ENCODE measurements at regions not wholly inside any gene's neighbourhood (a gene's known extent, or its start where the extent isn't known, plus 50 kb on each side); places are given as distances from the start of the nearest gene placed in this dataset.

DNA sequence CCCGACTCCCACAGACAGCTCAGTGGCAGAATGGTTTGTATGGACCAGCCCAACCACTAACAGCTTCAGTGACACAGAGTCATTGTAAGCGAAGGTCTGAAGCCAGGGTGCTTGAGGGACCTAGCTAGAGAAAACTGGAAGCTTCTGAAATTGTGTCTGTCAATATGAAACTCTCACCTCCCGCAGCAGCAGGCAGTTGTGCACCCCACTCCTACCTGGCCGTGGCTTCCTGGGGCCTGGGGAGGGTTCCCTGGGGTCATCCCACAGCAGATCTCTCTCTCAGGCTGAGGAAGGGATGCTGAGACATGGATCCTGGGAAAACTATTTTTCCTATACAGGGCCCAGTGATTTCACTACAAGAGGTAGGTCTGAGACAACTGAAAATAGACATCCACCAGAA is 229.5 kb downstream of the TFCP2L1 start:
- Histone ChIP-seq H4K20me1 (ENCODE audit: control insufficient read depth, insufficient read depth) (no peaks in the 10 kb centered on the region), H3K36me3 (ENCODE audit: control insufficient read depth in 2 of 2, insufficient read depth in 2 of 2, low read length in 1 of 2) (no peaks in the 10 kb centered on the region), H3K4me1 (ENCODE audit: control insufficient read depth, insufficient read depth, low read length) (no peaks in the 10 kb centered on the region), H3K9ac (ENCODE audit: control insufficient read depth, insufficient read depth, low read length) (no peak overlapping the region), H3K9me3 (replicated peaks; ENCODE audit: control insufficient read depth, insufficient read depth, low read length) (no peaks in the 10 kb centered on the region), H3K4me3 (no peak overlapping the region), H3K27ac (ENCODE audit: control insufficient read depth, insufficient read depth) (no peak overlapping the region), H3K27me3 (replicated peaks in 1 of 2; ENCODE audit: control insufficient read depth in 2 of 2, insufficient read depth in 2 of 2, low read length in 1 of 2) (no peaks in the 10 kb centered on the region; a peak in 1 of 4 replicates), H3K79me2 (ENCODE audit: control insufficient read depth, insufficient read depth, low read length) (no peaks in the 10 kb centered on the region), H3K4me2 (ENCODE audit: control insufficient read depth, insufficient read depth) (no peak overlapping the region), H2AFZ (ENCODE audit: control insufficient read depth, low read depth, low read length) (no peak overlapping the region)
- ChIA-PET SMC1A (ENCODE audit: uncharacterized antibody, unreplicated experiment) (no interaction called here), POLR2A (no interaction called here), RAD21 (ENCODE audit: unreplicated experiment) (no interaction called here), CTCF (no interaction called here)
- WGBS (ENCODE audit: insufficient coverage, insufficient replicate concordance, low lambda C conversion rate, missing lambda C conversion rate): 9% methylated on average over 4 of the region's 4 CpGs
- BruUV-seq (replicated peaks): no TSS peak
- no peak for FAIRE-seq
- TF ChIP-seq, protein P1, sequence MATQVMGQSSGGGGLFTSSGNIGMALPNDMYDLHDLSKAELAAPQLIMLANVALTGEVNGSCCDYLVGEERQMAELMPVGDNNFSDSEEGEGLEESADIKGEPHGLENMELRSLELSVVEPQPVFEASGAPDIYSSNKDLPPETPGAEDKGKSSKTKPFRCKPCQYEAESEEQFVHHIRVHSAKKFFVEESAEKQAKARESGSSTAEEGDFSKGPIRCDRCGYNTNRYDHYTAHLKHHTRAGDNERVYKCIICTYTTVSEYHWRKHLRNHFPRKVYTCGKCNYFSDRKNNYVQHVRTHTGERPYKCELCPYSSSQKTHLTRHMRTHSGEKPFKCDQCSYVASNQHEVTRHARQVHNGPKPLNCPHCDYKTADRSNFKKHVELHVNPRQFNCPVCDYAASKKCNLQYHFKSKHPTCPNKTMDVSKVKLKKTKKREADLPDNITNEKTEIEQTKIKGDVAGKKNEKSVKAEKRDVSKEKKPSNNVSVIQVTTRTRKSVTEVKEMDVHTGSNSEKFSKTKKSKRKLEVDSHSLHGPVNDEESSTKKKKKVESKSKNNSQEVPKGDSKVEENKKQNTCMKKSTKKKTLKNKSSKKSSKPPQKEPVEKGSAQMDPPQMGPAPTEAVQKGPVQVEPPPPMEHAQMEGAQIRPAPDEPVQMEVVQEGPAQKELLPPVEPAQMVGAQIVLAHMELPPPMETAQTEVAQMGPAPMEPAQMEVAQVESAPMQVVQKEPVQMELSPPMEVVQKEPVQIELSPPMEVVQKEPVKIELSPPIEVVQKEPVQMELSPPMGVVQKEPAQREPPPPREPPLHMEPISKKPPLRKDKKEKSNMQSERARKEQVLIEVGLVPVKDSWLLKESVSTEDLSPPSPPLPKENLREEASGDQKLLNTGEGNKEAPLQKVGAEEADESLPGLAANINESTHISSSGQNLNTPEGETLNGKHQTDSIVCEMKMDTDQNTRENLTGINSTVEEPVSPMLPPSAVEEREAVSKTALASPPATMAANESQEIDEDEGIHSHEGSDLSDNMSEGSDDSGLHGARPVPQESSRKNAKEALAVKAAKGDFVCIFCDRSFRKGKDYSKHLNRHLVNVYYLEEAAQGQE (IDR thresholded peaks at IDR 0.05; ENCODE audit: low read depth, low read length): no peak
- TF ChIP-seq NFYB (IDR thresholded peaks at IDR 0.05; ENCODE audit: insufficient read depth, low read depth, low read length) (no peak), RAD21 (IDR thresholded peaks at IDR 0.05; ENCODE audit: insufficient read depth, low read depth, low read length) (no peak), YBX1 (IDR thresholded peaks at IDR 0.05) (no peak), BACH1 (IDR thresholded peaks at IDR 0.05; ENCODE audit: borderline replicate concordance) (no peak), NBN (IDR thresholded peaks at IDR 0.05) (no peak), JUND (IDR thresholded peaks at IDR 0.05; ENCODE audit: low read depth, low read length) (no peak), BRCA1 (IDR thresholded peaks at IDR 0.05; ENCODE audit: low read depth, low read length) (no peak), SUZ12 (IDR thresholded peaks at IDR 0.05; ENCODE audit: unreplicated experiment) (no peak), STAT1 (conservative IDR thresholded peaks at IDR 0.05) (no peak), PAX5 (IDR thresholded peaks at IDR 0.05; ENCODE audit: borderline replicate concordance, low read depth, low read length) (no peak), BMI1 (IDR thresholded peaks at IDR 0.05; ENCODE audit: borderline replicate concordance) (no peak)
- TF ChIP-seq, protein P2, sequence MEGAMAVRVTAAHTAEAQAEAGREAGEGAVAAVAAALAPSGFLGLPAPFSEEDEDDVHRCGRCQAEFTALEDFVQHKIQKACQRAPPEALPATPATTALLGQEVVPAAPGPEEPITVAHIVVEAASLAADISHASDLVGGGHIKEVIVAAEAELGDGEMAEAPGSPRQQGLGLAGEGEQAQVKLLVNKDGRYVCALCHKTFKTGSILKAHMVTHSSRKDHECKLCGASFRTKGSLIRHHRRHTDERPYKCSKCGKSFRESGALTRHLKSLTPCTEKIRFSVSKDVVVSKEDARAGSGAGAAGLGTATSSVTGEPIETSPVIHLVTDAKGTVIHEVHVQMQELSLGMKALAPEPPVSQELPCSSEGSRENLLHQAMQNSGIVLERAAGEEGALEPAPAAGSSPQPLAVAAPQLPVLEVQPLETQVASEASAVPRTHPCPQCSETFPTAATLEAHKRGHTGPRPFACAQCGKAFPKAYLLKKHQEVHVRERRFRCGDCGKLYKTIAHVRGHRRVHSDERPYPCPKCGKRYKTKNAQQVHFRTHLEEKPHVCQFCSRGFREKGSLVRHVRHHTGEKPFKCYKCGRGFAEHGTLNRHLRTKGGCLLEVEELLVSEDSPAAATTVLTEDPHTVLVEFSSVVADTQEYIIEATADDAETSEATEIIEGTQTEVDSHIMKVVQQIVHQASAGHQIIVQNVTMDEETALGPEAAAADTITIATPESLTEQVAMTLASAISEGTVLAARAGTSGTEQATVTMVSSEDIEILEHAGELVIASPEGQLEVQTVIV (IDR thresholded peaks at IDR 0.05; ENCODE audit: borderline replicate concordance, partially characterized antibody): no peak
- in situ Hi-C loops (cut with MboI) (no loop called here), intact Hi-C loops (cut with micrococcal nuclease; ENCODE audit: unreplicated experiment) (no loop called here)
- DNase-seq (ENCODE audit: low read depth, low spot score): no peak
- no peak for ATAC-seq
